Hepatocyte (in vitro differentiated cells): ENCODE measurements at regions not wholly inside any gene's neighbourhood (a gene's known extent, or its start where the extent isn't known, plus 50 kb on each side); places are given as distances from the start of the nearest gene placed in this dataset.

Source experiments
- EZH2 ChIP-seq: fragments of 200-600 bp; sonication (generic); IDR thresholded peaks from 2 replicates; pipeline ENCODE4 v1.6.1; 2016; ENCODE audit warnings: antibody characterized with exemption, mild to moderate bottlenecking, borderline replicate concordance
- EZH2phosphoT487 ChIP-seq: fragments of 200-600 bp; sonication (generic); IDR thresholded peaks from one replicate; pipeline ENCODE4 v1.6.1; 2018; ENCODE audit warnings: antibody characterized with exemption, mild to moderate bottlenecking, low read depth, moderate library complexity; ENCODE audit not compliant: unreplicated experiment, severe bottlenecking
- TF ChIP-seq, protein P1 (sequence below): fragments of 200-600 bp; sonication (generic); IDR thresholded peaks from 2 replicates; pipeline ENCODE4 v1.5.1; 2016; ENCODE audit warnings: antibody characterized with exemption, mild to moderate bottlenecking; ENCODE audit not compliant: poor library complexity

DNA sequence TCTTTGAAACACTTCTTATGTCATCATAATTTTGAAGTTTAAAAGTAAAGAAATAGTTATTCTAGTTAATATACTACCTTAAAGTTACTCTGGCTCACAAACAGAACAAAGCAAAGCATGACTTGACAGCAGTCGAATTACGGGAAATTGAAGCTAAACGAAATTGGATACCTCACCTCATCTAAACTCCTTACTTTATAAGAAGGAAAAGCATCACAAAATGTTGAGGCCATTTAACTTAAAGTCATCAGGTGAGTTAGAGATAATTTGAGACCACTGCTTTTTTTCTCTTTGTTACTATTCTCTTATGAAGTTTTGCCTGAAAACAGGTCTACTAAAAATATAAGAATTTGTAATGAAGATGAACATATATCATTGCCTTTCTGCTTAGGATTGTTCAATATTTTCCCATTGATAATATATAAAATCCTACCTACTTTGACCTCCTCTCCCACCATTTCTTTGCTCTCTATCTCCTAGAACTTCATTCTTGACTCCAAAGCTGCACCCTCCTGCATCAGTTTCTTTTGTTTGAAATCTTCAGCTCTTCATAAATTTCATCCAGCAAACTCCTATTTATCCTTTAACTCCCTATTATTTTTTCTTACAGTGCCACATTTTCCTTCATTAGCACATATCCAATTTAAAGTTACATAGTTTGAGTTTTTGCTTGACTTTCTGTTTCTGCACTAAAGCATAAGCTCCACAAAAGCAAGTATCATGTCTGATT lies 510.7 kb upstream of the ZNF337 start:
- TF ChIP-seq, protein P1, sequence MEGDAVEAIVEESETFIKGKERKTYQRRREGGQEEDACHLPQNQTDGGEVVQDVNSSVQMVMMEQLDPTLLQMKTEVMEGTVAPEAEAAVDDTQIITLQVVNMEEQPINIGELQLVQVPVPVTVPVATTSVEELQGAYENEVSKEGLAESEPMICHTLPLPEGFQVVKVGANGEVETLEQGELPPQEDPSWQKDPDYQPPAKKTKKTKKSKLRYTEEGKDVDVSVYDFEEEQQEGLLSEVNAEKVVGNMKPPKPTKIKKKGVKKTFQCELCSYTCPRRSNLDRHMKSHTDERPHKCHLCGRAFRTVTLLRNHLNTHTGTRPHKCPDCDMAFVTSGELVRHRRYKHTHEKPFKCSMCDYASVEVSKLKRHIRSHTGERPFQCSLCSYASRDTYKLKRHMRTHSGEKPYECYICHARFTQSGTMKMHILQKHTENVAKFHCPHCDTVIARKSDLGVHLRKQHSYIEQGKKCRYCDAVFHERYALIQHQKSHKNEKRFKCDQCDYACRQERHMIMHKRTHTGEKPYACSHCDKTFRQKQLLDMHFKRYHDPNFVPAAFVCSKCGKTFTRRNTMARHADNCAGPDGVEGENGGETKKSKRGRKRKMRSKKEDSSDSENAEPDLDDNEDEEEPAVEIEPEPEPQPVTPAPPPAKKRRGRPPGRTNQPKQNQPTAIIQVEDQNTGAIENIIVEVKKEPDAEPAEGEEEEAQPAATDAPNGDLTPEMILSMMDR = no peak
- TF ChIP-seq EZH2 = no peak
- peak; percentile 72 for TF ChIP-seq EZH2phosphoT487
